DOHH2 (cell line): ENCODE measurements at regions not wholly inside any gene's neighbourhood (a gene's known extent, or its start where the extent isn't known, plus 50 kb on each side); places are given as distances from the start of the nearest gene placed in this dataset.

Source experiments
- H3F3A ChIP-seq: fragments of 200-600 bp; sonication (generic), shearing (Covaris generic); 2 replicates; pipeline ENCODE4 v1.6.0; 2016; ENCODE audit warnings: antibody characterized with exemption, mild to moderate bottlenecking; ENCODE audit not compliant: control insufficient read depth, insufficient read depth
- H3K27ac ChIP-seq: fragments of 200-600 bp; sonication (generic); 2 replicates; pipeline ENCODE4 v1.5.1; 2014; ENCODE audit warnings: low read depth, mild to moderate bottlenecking, low read length, moderate library complexity
- H3K27me3 ChIP-seq: fragments of 200-600 bp; sonication (generic); 2 replicates; pipeline ENCODE4 v1.6.1; 2014; ENCODE audit warnings: mild to moderate bottlenecking, low read length, mixed read lengths; ENCODE audit not compliant: control insufficient read depth
- H3K36me3 ChIP-seq: fragments of 200-600 bp; sonication (generic); 2 replicates; pipeline ENCODE4 v1.6.1; 2014; ENCODE audit warnings: mild to moderate bottlenecking, low read length, moderate library complexity, mixed read lengths; ENCODE audit not compliant: control insufficient read depth
- H3K4me1 ChIP-seq: fragments of 200-600 bp; sonication (generic); 2 replicates; pipeline ENCODE4 v1.6.1; 2014; ENCODE audit warnings: mild to moderate bottlenecking, low read length, mixed read lengths; ENCODE audit not compliant: control insufficient read depth
- H3K4me2 ChIP-seq: fragments of 200-600 bp; sonication (generic); 2 replicates; pipeline ENCODE4 v1.6.0; 2014; ENCODE audit warnings: mild to moderate bottlenecking, low read length, moderate library complexity
- H3K4me3 ChIP-seq: fragments of 200-600 bp; sonication (generic); 2 replicates; pipeline ENCODE4 v1.5.1; 2014; ENCODE audit warnings: mild to moderate bottlenecking, low read length, mixed read lengths
- H3K79me2 ChIP-seq: fragments of 200-600 bp; sonication (generic); 2 replicates; pipeline ENCODE4 v1.6.1; 2014; ENCODE audit warnings: mild to moderate bottlenecking, low read length, mixed read lengths; ENCODE audit not compliant: control insufficient read depth
- H3K9me2 ChIP-seq: fragments of 200-600 bp; sonication (generic); replicated peaks from 2 replicates; pipeline ENCODE4 v1.6.1; 2014; ENCODE audit warnings: mild to moderate bottlenecking, low read length, mixed read lengths; ENCODE audit not compliant: control insufficient read depth
- H3K9me3 ChIP-seq: fragments of 200-600 bp; sonication (generic); 2 replicates; pipeline ENCODE4 v1.6.1; 2014; ENCODE audit warnings: antibody characterized with exemption, low read length, mixed read lengths; ENCODE audit not compliant: control insufficient read depth, insufficient read depth
- H4K20me1 ChIP-seq: fragments of 200-600 bp; sonication (generic); 2 replicates; pipeline ENCODE4 v1.6.0; 2014; ENCODE audit warnings: low read depth, mild to moderate bottlenecking, antibody characterized with exemption, low read length, moderate library complexity; ENCODE audit not compliant: control insufficient read depth, insufficient read depth
- EZH2phosphoT487 ChIP-seq: fragments of 200-600 bp; sonication (generic); IDR thresholded peaks from 2 replicates; pipeline ENCODE4 v1.6.1; 2017; ENCODE audit warnings: borderline replicate concordance, mild to moderate bottlenecking, antibody characterized with exemption, low read length, moderate library complexity, mixed read lengths
- TF ChIP-seq, protein P1 (sequence below): fragments of 200-600 bp; sonication (generic); IDR thresholded peaks from one replicate; pipeline ENCODE4 v1.5.1; 2014; ENCODE audit warnings: antibody characterized with exemption, mild to moderate bottlenecking, low read depth, low read length; ENCODE audit not compliant: poor library complexity, severe bottlenecking

DNA sequence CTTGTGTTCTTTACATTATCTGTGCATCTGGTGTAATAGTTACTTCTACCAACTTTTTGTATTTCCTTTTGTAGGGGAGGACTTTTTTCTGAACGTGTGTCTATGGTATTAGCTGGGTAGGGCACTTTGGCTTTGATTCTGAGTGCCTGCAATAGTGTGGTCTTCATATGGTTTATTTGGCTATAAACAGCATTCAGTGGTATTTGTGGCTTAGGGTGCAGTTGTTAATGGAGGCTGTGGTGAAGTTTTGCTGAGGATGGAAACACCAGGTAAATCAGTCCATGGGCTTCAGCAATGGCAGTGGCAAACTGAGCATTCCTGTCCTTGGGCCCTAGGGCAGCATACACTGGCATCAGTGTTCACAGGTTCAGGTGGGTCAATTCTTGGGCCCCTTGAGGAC lies 230.6 kb upstream of the CTNNB1 start:
- Histone ChIP-seq H3K4me3 (peak overlapping the region; percentile 40), H3K27me3 (no peaks in the 10 kb centered on the region), H3K36me3 (no peaks in the 10 kb centered on the region), H4K20me1 (no peaks in the 10 kb centered on the region), H3K79me2 (no peaks in the 10 kb centered on the region), H3K4me2 (peak overlapping the region; percentile 89), H3K9me2 (no peaks in the 10 kb centered on the region; the same call in 1 of the 2 replicates), H3K27ac (peak overlapping the region; percentile 69), H3F3A (peaks cover 23% of the 10 kb centered on the region), H3K4me1 (peaks cover 78% of the 10 kb centered on the region), H3K9me3 (peaks cover 5% of the 10 kb centered on the region; the same call in 1 of the 2 replicates)
- TF ChIP-seq EZH2phosphoT487 = no peak
- TF ChIP-seq, protein P1, sequence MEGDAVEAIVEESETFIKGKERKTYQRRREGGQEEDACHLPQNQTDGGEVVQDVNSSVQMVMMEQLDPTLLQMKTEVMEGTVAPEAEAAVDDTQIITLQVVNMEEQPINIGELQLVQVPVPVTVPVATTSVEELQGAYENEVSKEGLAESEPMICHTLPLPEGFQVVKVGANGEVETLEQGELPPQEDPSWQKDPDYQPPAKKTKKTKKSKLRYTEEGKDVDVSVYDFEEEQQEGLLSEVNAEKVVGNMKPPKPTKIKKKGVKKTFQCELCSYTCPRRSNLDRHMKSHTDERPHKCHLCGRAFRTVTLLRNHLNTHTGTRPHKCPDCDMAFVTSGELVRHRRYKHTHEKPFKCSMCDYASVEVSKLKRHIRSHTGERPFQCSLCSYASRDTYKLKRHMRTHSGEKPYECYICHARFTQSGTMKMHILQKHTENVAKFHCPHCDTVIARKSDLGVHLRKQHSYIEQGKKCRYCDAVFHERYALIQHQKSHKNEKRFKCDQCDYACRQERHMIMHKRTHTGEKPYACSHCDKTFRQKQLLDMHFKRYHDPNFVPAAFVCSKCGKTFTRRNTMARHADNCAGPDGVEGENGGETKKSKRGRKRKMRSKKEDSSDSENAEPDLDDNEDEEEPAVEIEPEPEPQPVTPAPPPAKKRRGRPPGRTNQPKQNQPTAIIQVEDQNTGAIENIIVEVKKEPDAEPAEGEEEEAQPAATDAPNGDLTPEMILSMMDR = no peak

DNA sequence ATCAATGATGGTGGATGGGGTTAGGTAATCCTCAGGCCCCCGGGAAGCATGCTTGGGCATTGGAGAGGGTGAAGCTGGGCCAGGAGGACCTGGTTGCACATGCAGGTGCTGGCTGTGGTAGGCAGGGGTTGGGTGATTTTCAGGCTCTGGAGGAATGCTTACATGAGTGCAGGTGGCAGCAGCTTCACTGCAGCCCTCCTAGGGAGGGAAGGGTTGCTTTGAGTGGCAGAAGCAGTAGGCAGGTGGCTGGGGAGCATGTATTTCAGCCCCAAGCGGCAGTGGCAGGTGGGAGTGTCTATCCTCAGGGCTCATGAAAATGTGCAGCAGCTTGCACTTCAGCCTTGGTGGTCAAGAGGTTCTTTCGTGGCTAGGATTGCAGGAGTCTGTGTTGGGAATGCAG lies 230.0 kb upstream of the CTNNB1 start:
- Histone ChIP-seq H3K9me3 (peaks cover 2% of the 10 kb centered on the region; the same call in 1 of the 2 replicates), H3K4me3 (peak overlapping the region; percentile 40), H3F3A (peaks cover 23% of the 10 kb centered on the region), H3K4me2 (peak overlapping the region; percentile 89), H4K20me1 (no peaks in the 10 kb centered on the region), H3K36me3 (no peaks in the 10 kb centered on the region), H3K4me1 (peaks cover 82% of the 10 kb centered on the region), H3K79me2 (no peaks in the 10 kb centered on the region), H3K27me3 (no peaks in the 10 kb centered on the region), H3K27ac (peak overlapping the region; percentile 95), H3K9me2 (no peaks in the 10 kb centered on the region; the same call in 1 of the 2 replicates)
- TF ChIP-seq, protein P1 = no peak
- no peak for TF ChIP-seq EZH2phosphoT487

DNA sequence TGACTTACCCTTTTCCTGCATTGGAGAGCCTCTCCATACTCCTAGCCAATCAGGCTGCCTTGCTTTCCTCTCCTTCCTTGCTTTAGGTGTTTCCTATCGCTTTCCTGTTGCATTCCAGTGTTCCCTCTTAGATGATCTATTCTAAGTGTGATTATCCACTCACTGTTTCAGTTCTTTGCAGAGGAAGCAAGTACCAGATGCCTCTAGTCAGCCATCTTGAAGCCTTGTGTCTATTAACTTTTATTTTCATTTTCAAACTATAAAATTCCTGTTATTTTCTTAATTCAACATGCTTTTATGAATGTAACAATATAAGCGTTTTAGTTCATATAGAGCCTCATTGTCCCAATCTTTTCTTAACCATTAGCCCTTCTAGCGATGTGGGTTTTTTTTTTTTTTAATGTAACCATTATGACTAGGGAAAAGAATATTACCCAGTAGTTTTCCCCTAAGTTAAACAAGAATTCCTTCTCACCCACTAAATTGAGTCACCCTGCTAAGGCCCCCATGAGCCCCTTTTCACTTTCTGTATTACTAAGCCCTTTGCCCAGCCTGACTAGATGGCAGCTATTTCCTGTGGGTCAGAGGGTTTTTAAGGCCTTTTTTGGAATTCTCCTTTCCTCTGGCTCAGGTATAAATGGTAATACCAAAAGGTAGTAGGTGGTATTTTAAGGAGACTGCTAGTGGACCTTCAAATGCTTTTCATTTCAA lies 229.4 kb upstream of the CTNNB1 start:
- no peaks in the 10 kb centered on the region; the same call in 1 of the 2 replicates for H3K9me2 ChIP-seq
- H3K79me2 ChIP-seq = no peaks in the 10 kb centered on the region
- peaks cover 82% of the 10 kb centered on the region for H3K4me1 ChIP-seq
- peak overlapping the region; percentile 95 for H3K27ac ChIP-seq
- TF ChIP-seq EZH2phosphoT487 = no peak
- TF ChIP-seq, protein P1 = no peak
- peaks cover 23% of the 10 kb centered on the region for H3F3A ChIP-seq
- H3K4me2 ChIP-seq = peak overlapping the region; percentile 89
- H3K4me3 ChIP-seq = no peak overlapping the region
- no peaks in the 10 kb centered on the region for H3K27me3 ChIP-seq
- H4K20me1 ChIP-seq = no peaks in the 10 kb centered on the region
- no peaks in the 10 kb centered on the region for H3K36me3 ChIP-seq
- no peaks in the 10 kb centered on the region for H3K9me3 ChIP-seq
